HG03571 (cell line): ENCODE measurements at regions not wholly inside any gene's neighbourhood (a gene's known extent, or its start where the extent isn't known, plus 50 kb on each side); places are given as distances from the start of the nearest gene placed in this dataset.

ENCODE experiments used
- ATAC-seq: cut with Tn5 transposase; IDR thresholded peaks from one replicate; pipeline ENCODE4 v1.9.1; 2021; ENCODE audit not compliant: unreplicated experiment

DNA sequence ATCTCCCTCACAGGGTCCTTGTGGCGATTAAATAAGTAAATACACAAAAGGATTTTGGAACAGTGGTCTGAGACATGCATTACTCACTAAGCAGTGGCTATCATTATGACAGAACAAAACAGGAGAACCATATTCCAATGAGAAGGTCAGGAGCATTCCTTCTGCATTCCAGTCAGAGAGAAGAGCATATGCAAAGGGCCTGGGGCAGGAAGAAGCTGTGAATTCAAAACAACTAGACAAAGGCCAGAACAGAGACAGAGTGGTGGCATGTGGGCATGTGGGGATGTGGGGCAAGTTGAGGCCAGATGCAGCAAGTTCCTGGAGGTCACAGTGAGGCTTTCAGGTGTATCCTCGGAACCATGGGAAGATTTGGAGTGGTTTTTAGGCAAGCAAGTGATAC lies 70.1 kb upstream of the VRK1 start:
- no peak for ATAC-seq

- no peak for ATAC-seq
Observed at GRCh38 chr14:96727491-96727890, 69.7 kb upstream of the VRK1 start.

DNA sequence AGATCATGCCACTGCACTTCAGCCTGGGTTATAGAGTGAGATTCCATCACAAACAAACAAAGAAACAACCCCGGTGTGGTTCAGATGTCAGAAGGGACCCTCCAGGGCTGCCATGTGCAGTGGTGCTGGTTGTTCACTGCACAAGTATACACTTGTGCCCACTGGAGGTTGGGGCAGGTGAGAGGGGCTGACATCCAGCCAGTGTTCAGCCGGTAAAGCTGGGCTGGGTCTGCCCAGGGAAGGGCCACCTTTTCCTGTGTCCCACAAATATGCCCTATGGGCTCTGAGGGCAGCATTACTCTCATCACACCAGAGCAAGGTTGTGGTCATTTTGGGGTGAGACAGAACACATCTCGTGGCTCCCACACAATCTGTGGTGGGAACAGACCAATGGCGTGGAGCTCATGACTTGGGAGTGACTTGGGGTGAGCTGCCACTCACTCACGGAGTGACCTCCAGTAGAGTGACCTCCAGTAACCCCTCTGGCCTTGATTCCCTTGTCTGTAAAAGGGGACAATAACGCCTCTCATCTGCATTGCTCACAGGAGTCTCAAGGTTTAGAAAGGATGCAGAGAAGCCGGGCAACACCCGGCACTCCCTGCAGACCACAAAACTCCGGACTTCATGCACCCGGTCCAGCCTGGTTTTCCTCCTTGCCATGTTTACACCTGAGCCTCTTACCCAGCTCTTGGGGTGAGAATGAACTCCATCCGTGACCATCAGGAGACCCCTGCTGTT lies 69.0 kb upstream of the VRK1 start:
- ATAC-seq: no peak

- no peak for ATAC-seq
Observed at GRCh38 chr14:96729889-96730288, 67.3 kb upstream of the VRK1 start.

GRCh38 chr14:96730386-96730785 lies 66.8 kb upstream of the VRK1 start:
- ATAC-seq: no peak

GRCh38 chr14:96734076-96734622 lies 63.0 kb upstream of the VRK1 start:
- no peak for ATAC-seq

DNA sequence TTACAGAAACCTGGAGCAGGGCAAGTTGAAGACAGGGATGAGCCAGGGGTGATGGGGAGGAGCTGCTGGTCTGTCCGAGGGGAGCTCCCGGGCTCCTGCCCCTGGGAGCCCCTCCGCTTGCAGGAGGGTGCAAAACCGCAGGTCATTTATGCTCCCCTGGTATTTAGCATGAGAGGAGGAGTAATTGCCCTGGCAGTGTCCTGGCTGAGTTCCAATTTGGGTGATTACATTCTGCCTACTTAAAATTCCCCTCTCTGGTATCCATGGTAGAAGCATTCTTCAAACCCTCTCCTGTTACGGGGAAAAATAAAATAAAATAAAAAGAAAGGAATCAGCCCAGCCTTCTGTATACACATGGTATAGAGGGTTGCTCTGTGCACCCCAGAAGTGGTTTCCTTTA lies 61.7 kb upstream of the VRK1 start:
- no peak for ATAC-seq

- no peak for ATAC-seq
Observed at GRCh38 chr14:96736439-96736838, 60.7 kb upstream of the VRK1 start.

DNA sequence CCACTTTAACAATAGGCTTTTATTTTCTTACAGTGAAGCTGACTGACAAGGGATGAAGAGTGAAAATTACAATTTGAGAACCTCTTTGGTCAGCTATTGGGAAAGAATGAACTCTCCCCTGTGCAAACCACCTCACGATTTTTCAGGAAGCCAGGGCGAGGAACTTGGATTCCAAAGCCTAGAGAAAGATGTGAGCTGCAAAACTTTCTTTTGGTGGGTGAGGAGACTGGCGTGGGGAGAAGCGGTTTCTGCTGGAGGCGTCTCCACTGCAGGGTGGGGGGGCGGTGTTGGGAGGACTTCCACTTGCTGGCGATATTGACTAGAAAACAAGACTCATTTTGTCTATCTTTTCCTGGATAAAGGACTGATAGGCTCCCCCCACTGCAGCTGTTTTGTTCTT lies 59.3 kb upstream of the VRK1 start:
- no peak for ATAC-seq

DNA sequence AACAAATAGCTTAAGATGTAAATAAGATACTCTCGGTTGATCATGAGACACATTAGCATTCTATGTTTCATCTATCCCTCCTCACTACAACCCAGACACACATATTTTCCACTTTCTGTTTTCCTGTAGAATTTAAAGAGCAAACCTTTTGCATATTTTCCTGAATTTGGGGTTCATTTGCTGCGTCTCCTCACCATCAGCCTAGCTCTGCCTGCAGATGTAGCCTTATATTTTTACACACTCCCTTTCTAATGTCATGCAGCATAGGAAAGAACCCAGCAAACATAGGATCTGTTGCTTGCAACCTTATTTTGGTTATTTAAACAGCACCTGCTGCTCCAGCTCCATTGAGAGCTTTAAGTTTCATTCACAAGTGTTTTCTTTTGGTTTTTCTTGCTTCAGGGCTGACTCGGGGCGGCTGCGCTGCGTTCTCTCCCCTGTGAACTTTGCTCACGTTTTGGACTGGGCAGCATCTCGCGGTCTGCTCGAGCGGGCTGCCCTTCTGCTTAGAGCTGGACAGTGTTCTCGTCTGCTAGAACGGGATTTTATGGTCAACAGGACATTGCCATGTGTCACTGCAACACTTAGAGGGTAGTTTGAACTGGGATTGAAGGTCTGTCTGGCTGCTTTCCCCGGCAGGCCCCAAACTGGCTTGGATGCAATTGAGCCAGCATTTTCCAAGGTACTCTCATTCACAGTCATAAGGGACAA lies 57.8 kb upstream of the VRK1 start:
- ATAC-seq: no peak

DNA sequence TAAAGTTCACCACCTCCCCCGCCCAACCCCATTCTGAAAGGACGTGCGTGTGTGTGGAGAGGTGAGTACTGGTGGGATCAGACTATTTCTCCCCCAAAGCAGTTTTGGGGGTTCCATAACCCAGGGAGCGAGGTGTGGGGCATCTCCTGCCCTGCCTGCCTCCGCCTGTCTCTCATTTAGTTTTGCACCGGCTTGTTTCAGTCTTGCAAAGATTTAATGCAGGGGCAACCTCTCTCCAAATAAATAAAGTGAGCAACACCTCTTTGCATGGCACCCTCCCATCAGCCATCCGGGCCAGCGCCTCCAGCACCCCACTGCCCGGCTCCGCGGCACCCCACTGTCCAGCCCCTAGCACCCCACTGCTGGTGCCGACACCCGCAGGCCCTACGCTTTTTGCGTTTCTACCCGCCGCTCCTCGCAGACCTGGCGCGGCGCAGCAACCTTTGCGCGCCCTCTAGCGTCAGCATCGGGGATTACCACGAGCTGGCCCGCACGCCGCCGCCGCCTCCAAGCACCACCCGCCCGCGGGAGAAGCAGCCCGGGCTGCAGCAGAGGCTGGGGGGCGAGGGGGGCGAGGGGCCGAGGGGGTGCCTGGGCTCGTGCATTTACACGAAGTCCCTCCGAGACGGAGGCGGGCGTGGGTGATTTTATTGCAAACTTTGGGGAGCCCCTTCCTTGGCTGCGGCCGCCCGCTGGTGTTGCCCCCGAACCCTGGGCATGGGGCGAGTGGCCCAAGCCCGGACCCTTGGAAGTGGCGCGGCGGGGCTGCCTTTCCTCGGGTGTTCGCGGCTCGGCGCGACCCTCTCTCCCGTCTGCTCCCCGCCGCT lies 55.8 kb upstream of the VRK1 start:
- ATAC-seq: peak; percentile 81

DNA sequence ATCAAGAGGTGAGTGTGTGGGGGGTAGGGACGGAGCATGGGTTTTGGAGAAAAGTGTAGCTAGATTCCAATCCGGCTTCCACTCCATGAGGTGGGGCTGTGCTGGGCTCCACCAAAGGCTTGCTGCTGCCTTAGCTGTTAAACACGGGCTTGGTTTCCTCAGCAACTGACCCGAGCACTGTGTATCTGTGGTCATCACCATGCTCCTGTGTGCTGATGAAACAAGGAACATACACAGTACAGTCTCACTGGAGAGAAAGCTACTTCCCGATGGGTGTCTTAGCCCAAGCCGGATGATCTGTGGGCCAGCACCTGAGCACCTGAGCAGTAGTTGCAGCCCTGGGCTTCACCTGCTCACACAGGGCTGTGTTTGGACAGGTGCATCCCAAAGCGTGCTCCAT lies 52.9 kb upstream of the VRK1 start:
- no peak for ATAC-seq

GRCh38 chr14:96745500-96746051 lies 51.6 kb upstream of the VRK1 start:
- ATAC-seq: no peak

DNA sequence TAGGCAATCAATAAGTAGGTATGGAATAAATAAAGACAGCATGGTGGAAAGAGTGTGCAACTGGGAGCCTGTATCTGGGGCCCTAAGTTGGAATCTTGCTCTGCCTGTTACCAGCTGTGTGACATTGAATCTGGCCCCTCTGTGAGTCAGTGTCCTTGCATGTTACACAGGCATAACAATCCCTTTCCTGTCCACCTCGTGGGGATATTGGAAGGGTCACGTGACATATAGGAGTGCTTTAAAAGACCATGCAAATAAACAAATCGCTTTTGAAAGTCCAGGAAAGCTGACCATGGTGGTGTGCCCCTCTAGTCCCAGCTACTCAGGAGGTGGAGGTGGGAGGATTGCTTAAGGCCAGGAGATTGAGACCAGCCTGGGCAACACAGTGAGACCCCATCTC lies 51.1 kb upstream of the VRK1 start:
- no peak for ATAC-seq

DNA sequence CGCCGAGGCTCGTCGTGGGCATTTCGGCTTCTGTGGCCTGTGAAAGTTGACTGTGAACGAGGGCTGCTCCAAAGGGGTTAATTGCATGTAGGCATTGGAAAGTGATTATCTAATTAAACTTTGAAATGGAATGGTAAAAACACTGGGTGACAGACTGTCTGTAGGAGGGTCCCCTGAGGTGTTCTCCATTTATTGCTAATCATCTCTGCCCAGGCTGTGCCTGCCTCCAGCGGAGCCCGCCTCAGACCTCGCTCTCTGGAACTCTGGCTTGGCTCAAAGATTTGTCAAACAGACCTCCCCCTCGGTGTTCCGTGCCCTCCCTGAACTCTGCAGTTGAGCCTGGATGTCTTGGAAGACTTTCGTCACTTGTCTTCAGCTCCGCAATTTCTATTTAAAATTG lies 50.2 kb upstream of the VRK1 start:
- ATAC-seq: no peak
